ENCODE measurements at regions not wholly inside any gene's neighbourhood (a gene's known extent, or its start where the extent isn't known, plus 50 kb on each side); places are given as distances from the start of the nearest gene placed in this dataset.

DNA sequence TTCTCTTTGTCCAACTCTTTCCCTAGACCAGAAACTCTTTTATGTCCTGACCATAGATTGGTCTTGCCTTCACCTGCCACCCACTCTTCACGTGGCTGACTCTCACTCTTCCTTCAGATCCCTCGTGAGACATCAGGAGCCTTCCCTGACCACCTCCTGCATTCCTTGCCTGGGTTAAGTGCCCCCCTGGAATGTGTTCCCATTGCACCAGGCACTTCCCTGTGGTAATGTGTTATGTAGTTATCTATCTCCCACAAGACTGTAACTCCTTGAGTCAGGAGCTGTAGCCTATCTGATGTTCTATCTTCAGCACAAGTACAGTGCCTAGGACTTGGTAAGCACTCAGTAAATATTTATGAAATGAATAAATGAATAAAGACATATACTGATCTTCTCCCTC is 111.2 kb upstream of the CTTNBP2NL start:
- TF ChIP-seq POLR2A (IDR thresholded peaks at IDR 0.05), result no peak
- TF ChIP-seq, protein P1, sequence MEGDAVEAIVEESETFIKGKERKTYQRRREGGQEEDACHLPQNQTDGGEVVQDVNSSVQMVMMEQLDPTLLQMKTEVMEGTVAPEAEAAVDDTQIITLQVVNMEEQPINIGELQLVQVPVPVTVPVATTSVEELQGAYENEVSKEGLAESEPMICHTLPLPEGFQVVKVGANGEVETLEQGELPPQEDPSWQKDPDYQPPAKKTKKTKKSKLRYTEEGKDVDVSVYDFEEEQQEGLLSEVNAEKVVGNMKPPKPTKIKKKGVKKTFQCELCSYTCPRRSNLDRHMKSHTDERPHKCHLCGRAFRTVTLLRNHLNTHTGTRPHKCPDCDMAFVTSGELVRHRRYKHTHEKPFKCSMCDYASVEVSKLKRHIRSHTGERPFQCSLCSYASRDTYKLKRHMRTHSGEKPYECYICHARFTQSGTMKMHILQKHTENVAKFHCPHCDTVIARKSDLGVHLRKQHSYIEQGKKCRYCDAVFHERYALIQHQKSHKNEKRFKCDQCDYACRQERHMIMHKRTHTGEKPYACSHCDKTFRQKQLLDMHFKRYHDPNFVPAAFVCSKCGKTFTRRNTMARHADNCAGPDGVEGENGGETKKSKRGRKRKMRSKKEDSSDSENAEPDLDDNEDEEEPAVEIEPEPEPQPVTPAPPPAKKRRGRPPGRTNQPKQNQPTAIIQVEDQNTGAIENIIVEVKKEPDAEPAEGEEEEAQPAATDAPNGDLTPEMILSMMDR (IDR thresholded peaks at IDR 0.05 in 4 of 5, conservative IDR thresholded peaks at IDR 0.05 in 1 of 5), result no peak
